Neural crest cell (in vitro differentiated cells): ENCODE measurements at regions not wholly inside any gene's neighbourhood (a gene's known extent, or its start where the extent isn't known, plus 50 kb on each side); places are given as distances from the start of the nearest gene placed in this dataset.
A peak's percentile ranks its signal among the peaks of the same experiment; 100 is the strongest.

Source experiments
- DNase-seq: peaks from one replicate; pipeline ENCODE4 v3.0.0; 2021; ENCODE audit warnings: low read depth, mixed read lengths, low spot score
- H3K27ac Mint-ChIP-seq: one replicate; pipeline ENCODE4 v1.8.0; 2021; ENCODE audit warnings: mild to moderate bottlenecking, mixed read lengths; ENCODE audit not compliant: unreplicated experiment
- H3K27me3 Mint-ChIP-seq: 2 replicates; pipeline ENCODE4 v1.8.0; 2021; ENCODE audit warnings: low read depth, mild to moderate bottlenecking, mixed read lengths
- H3K36me3 Mint-ChIP-seq: 2 replicates; pipeline ENCODE4 v1.8.0; 2021; ENCODE audit warnings: low read depth, mild to moderate bottlenecking, mixed read lengths
- H3K4me1 Mint-ChIP-seq: 2 replicates; pipeline ENCODE4 v1.8.0; 2021; ENCODE audit warnings: mixed read lengths
- H3K4me3 Mint-ChIP-seq: one replicate; pipeline ENCODE4 v1.8.0; 2021; ENCODE audit warnings: mild to moderate bottlenecking, mixed read lengths
- H3K9me3 Mint-ChIP-seq: 2 replicates; pipeline ENCODE4 v1.8.0; 2021; ENCODE audit warnings: mixed read lengths
- CTCF ChIP-seq: fragments of 200-600 bp; sonication (generic); conservative IDR thresholded peaks from 2 replicates; pipeline ENCODE4 v1.5.0; 2021; ENCODE audit warnings: antibody characterized with exemption, mild to moderate bottlenecking

- Mint-ChIP-seq H3K27me3 (peaks cover 28% of the 10 kb centered on the region), H3K4me1 (peaks cover 23% of the 10 kb centered on the region), H3K9me3 (no peaks in the 10 kb centered on the region), H3K36me3 (no peaks in the 10 kb centered on the region), H3K27ac (no peak overlapping the region), H3K4me3 (no peak overlapping the region)
- no peak for DNase-seq
- TF ChIP-seq CTCF = no peak
Observed at GRCh38 chr10:33559105-33559504, 224.6 kb upstream of the NRP1 start.

- no peak for TF ChIP-seq CTCF
- no peaks in the 10 kb centered on the region for H3K9me3 Mint-ChIP-seq
- H3K27me3 Mint-ChIP-seq = peaks cover 20% of the 10 kb centered on the region
- no peak overlapping the region for H3K4me3 Mint-ChIP-seq
- H3K4me1 Mint-ChIP-seq = peaks cover 36% of the 10 kb centered on the region
- H3K36me3 Mint-ChIP-seq = no peaks in the 10 kb centered on the region
- no peak for DNase-seq
- no peak overlapping the region for H3K27ac Mint-ChIP-seq
Observed at GRCh38 chr10:33557313-33557712, 222.8 kb upstream of the NRP1 start.

GRCh38 chr10:33556620-33557019 lies 222.2 kb upstream of the NRP1 start:
- TF ChIP-seq CTCF = no peak
- DNase-seq = peak; percentile 22
- Mint-ChIP-seq H3K27ac (peak overlapping the region; percentile 9), H3K27me3 (peaks cover 17% of the 10 kb centered on the region), H3K4me1 (peaks cover 36% of the 10 kb centered on the region), H3K36me3 (no peaks in the 10 kb centered on the region), H3K9me3 (no peaks in the 10 kb centered on the region), H3K4me3 (peak overlapping the region; percentile 28)

- peaks cover 36% of the 10 kb centered on the region for H3K4me1 Mint-ChIP-seq
- no peak for DNase-seq
- H3K27me3 Mint-ChIP-seq = peaks cover 14% of the 10 kb centered on the region
- TF ChIP-seq CTCF = no peak
- no peaks in the 10 kb centered on the region for H3K36me3 Mint-ChIP-seq
- no peaks in the 10 kb centered on the region for H3K9me3 Mint-ChIP-seq
- no peak overlapping the region for H3K4me3 Mint-ChIP-seq
- peak overlapping the region; percentile 9 for H3K27ac Mint-ChIP-seq
Observed at GRCh38 chr10:33556103-33556502, 221.6 kb upstream of the NRP1 start.

GRCh38 chr10:33553748-33554571 lies 219.5 kb upstream of the NRP1 start:
- Mint-ChIP-seq H3K4me1 (peaks cover 36% of the 10 kb centered on the region), H3K27ac (no peak overlapping the region), H3K4me3 (no peak overlapping the region), H3K36me3 (no peaks in the 10 kb centered on the region), H3K9me3 (peaks cover 2% of the 10 kb centered on the region), H3K27me3 (peaks cover 18% of the 10 kb centered on the region)
- no peak for DNase-seq
- no peak for TF ChIP-seq CTCF
